ENCODE measurements at regions not wholly inside any gene's neighbourhood (a gene's known extent, or its start where the extent isn't known, plus 50 kb on each side); places are given as distances from the start of the nearest gene placed in this dataset.

DNA sequence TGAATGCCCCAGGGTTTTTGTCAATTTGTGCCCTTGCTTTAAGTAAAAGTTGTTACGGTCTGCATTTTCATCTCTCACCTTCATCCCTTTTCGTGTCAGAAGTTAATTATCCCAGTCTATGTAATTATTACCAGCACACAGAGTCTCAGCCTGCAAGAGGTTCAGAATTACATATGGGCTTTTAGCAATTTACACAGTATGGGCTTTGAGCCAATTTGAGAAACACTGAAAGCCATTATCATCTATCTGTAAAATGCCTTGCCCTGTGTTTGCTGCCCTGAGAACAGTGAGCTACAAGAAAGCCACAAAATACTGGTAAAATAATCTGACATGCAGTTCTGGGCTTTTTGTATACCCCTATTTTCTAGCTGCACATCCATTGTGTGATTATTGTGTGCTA lies 125.6 kb upstream of the STEAP4 start:
- Mint-ChIP-seq H3K4me1 (no peaks in the 10 kb centered on the region), H3K4me3 (no peak overlapping the region), H3K27ac (no peak overlapping the region; a peak in 1 of 7 replicates), H3K36me3 (ENCODE audit: insufficient read depth in 1 of 3, low read depth in 3 of 3) (no peaks in the 10 kb centered on the region), H3K27me3 (ENCODE audit: low read depth) (no peaks in the 10 kb centered on the region), H3K9me3 (no peaks in the 10 kb centered on the region)
- DNase-seq: no peak
- Histone ChIP-seq H2BK20ac (ENCODE audit: low read depth, low read length, poor library complexity, severe bottlenecking) (no peak overlapping the region), H4K91ac (ENCODE audit: insufficient read length, low read depth, low read length) (no peak overlapping the region), H2AK5ac (ENCODE audit: insufficient read length, low read length) (no peak overlapping the region), H3K27ac (ENCODE audit: insufficient read length, low read depth, low read length) (no peak overlapping the region), H2BK15ac (ENCODE audit: low read depth, low read length) (no peak overlapping the region), H3K18ac (ENCODE audit: insufficient read length, low read depth, low read length) (no peak overlapping the region), H3K4me1 (ENCODE audit: insufficient read depth, low read length) (no peaks in the 10 kb centered on the region), H2BK5ac (ENCODE audit: insufficient read length, low read length) (no peak overlapping the region), H3K27me3 (ENCODE audit: insufficient read depth, low read length) (no peaks in the 10 kb centered on the region), H3K14ac (ENCODE audit: insufficient read depth, low read length) (no peak overlapping the region), H3K79me1 (ENCODE audit: insufficient read depth, low read depth, low read length, poor library complexity, severe bottlenecking) (no peaks in the 10 kb centered on the region), H3K79me2 (ENCODE audit: insufficient read depth, low read length) (no peaks in the 10 kb centered on the region), H3K4me2 (ENCODE audit: insufficient read depth, insufficient read length, low read length) (no peak overlapping the region), H4K5ac (ENCODE audit: insufficient read length, low read depth, low read length) (no peak overlapping the region), H2BK12ac (ENCODE audit: insufficient read length, low read depth, low read length) (no peak overlapping the region), H3K9ac (ENCODE audit: extremely low read depth, insufficient read length, low read length) (no peak overlapping the region), H3K56ac (ENCODE audit: insufficient read length, low read depth, low read length) (no peak overlapping the region), H2AFZ (ENCODE audit: low read length) (no peak overlapping the region), H3T11ph (ENCODE audit: low read length) (no peak overlapping the region), H4K8ac (replicated peaks; ENCODE audit: insufficient read length, low read depth, low read length) (no peak overlapping the region), H2BK120ac (ENCODE audit: low read depth, low read length, poor library complexity, severe bottlenecking) (no peak overlapping the region), H3K23ac (ENCODE audit: insufficient read length, low read depth, low read length) (no peak overlapping the region), H3K9me3 (ENCODE audit: control insufficient read depth, low read depth, low read length) (no peaks in the 10 kb centered on the region), H3K4ac (ENCODE audit: low read depth, low read length) (no peak overlapping the region), H3K23me2 (ENCODE audit: insufficient read length, low read depth, low read length, poor library complexity, severe bottlenecking) (no peaks in the 10 kb centered on the region), H4K20me1 (ENCODE audit: control insufficient read depth, insufficient read depth, insufficient read length) (no peaks in the 10 kb centered on the region)
- TF ChIP-seq, protein P1, sequence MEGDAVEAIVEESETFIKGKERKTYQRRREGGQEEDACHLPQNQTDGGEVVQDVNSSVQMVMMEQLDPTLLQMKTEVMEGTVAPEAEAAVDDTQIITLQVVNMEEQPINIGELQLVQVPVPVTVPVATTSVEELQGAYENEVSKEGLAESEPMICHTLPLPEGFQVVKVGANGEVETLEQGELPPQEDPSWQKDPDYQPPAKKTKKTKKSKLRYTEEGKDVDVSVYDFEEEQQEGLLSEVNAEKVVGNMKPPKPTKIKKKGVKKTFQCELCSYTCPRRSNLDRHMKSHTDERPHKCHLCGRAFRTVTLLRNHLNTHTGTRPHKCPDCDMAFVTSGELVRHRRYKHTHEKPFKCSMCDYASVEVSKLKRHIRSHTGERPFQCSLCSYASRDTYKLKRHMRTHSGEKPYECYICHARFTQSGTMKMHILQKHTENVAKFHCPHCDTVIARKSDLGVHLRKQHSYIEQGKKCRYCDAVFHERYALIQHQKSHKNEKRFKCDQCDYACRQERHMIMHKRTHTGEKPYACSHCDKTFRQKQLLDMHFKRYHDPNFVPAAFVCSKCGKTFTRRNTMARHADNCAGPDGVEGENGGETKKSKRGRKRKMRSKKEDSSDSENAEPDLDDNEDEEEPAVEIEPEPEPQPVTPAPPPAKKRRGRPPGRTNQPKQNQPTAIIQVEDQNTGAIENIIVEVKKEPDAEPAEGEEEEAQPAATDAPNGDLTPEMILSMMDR (conservative IDR thresholded peaks at IDR 0.05): no peak
- WGBS (ENCODE audit: extremely low coverage, insufficient read length, low lambda C conversion rate): no CpG with 5 or more reads among the region's 2 CpGs
